GM23338 (cell line): ENCODE measurements at regions not wholly inside any gene's neighbourhood (a gene's known extent, or its start where the extent isn't known, plus 50 kb on each side); places are given as distances from the start of the nearest gene placed in this dataset.

Source experiments
- ATAC-seq: fragments of 200-7000 bp; cut with Tn5 transposase; 3 replicates; pipeline ENCODE4 v1.9.1; 2020
- DNase-seq: peaks from one replicate; pipeline ENCODE4 v3.0.0-alpha.2; 2015; ENCODE audit warnings: low spot score
- H2AFZ ChIP-seq: fragments of 200-600 bp; sonication (generic); 2 replicates; pipeline ENCODE4 v1.8.0; 2016; ENCODE audit warnings: antibody characterized with exemption, mild to moderate bottlenecking, moderate library complexity
- H3F3A ChIP-seq: fragments of 200-600 bp; sonication (generic); replicated peaks from 2 replicates; pipeline ENCODE4 v1.8.0; 2017; ENCODE audit warnings: antibody characterized with exemption, mixed run types, low read depth
- H3K27ac ChIP-seq: fragments of 200-600 bp; sonication (generic); 2 replicates; pipeline ENCODE4 v1.6.1; 2016; ENCODE audit warnings: low read depth
- H3K27me3 ChIP-seq: fragments of 200-600 bp; sonication (generic); 2 replicates; pipeline ENCODE4 v1.8.0; 2016; ENCODE audit warnings: mild to moderate bottlenecking, mixed run types, moderate library complexity; ENCODE audit not compliant: insufficient read depth
- H3K36me3 ChIP-seq: fragments of 200-600 bp; sonication (generic); 2 replicates; pipeline ENCODE4 v1.8.0; 2016; ENCODE audit warnings: mild to moderate bottlenecking; ENCODE audit not compliant: insufficient read depth
- H3K4me1 ChIP-seq: fragments of 200-600 bp; sonication (generic); 2 replicates; pipeline ENCODE4 v1.8.0; 2016; ENCODE audit warnings: mild to moderate bottlenecking, moderate library complexity; ENCODE audit not compliant: insufficient read depth
- H3K4me2 ChIP-seq: fragments of 200-600 bp; sonication (generic); 2 replicates; pipeline ENCODE4 v1.7.1; 2017; ENCODE audit warnings: mixed run types
- H3K4me3 ChIP-seq: fragments of 200-600 bp; sonication (generic); 2 replicates; pipeline ENCODE4 v1.6.1; 2016; ENCODE audit warnings: mixed run types
- H3K79me2 ChIP-seq: fragments of 200-600 bp; sonication (generic); replicated peaks from 2 replicates; pipeline ENCODE4 v1.8.0; 2017; ENCODE audit warnings: mild to moderate bottlenecking; ENCODE audit not compliant: insufficient read depth
- H3K9me2 ChIP-seq: fragments of 200-600 bp; sonication (generic); 2 replicates; pipeline ENCODE4 v1.8.0; 2017; ENCODE audit not compliant: insufficient read depth
- H4K20me1 ChIP-seq: fragments of 200-600 bp; sonication (generic); replicated peaks from 2 replicates; pipeline ENCODE4 v1.8.0; 2017; ENCODE audit warnings: mild to moderate bottlenecking; ENCODE audit not compliant: insufficient read depth
- H3K27ac Mint-ChIP-seq: 2 replicates; pipeline ENCODE4 v1.8.0; 2020; ENCODE audit warnings: inconsistent platforms, mild to moderate bottlenecking, moderate library complexity, mixed read lengths
- H3K27me3 Mint-ChIP-seq: 3 replicates; pipeline ENCODE4 v1.8.0; 2022; ENCODE audit warnings: low read depth, mild to moderate bottlenecking, moderate library complexity, mixed read lengths, inconsistent platforms; ENCODE audit not compliant: insufficient read depth, poor library complexity
- H3K36me3 Mint-ChIP-seq: 3 replicates; pipeline ENCODE4 v1.8.0; 2021; ENCODE audit warnings: low read depth, mild to moderate bottlenecking, inconsistent platforms, moderate library complexity, mixed read lengths
- H3K4me1 Mint-ChIP-seq: 3 replicates; pipeline ENCODE4 v1.8.0; 2020; ENCODE audit warnings: mild to moderate bottlenecking, inconsistent platforms, mixed read lengths
- H3K4me3 Mint-ChIP-seq: 3 replicates; pipeline ENCODE4 v1.8.0; 2021; ENCODE audit warnings: moderate library complexity, mild to moderate bottlenecking, inconsistent platforms, mixed read lengths
- H3K9me3 Mint-ChIP-seq: 3 replicates; pipeline ENCODE4 v1.8.0; 2020; ENCODE audit warnings: moderate library complexity, mild to moderate bottlenecking, inconsistent platforms, mixed read lengths
- CREB1 ChIP-seq: fragments of 250-450 bp; sonication (Bioruptor Pico); IDR thresholded peaks from 2 replicates; pipeline ENCODE4 v1.5.0; 2020; ENCODE audit warnings: low read depth, mild to moderate bottlenecking, moderate library complexity
- CTCF ChIP-seq, 2 experiments: fragments of 200-600 bp in 1 of 2; sonication (generic) in 1 of 2; conservative IDR thresholded peaks; 2 replicates each; pipeline versions ENCODE4 v1.5.1 to v1.6.1; 2016 to 2017; ENCODE audit warnings: antibody characterized with exemption in 2 of 2, low read depth in 2 of 2, mild to moderate bottlenecking in 2 of 2, moderate library complexity in 1 of 2
- EZH2 ChIP-seq: fragments of 200-600 bp; sonication (generic); IDR thresholded peaks from one replicate; pipeline ENCODE4 v1.8.0; 2017; ENCODE audit warnings: antibody characterized with exemption, mild to moderate bottlenecking, low read depth; ENCODE audit not compliant: unreplicated experiment
- EZH2phosphoT487 ChIP-seq: fragments of 200-600 bp; sonication (generic); IDR thresholded peaks from one replicate; pipeline ENCODE4 v1.8.1; 2018; ENCODE audit warnings: antibody characterized with exemption; ENCODE audit not compliant: unreplicated experiment
- JUNB ChIP-seq: IDR thresholded peaks from one replicate; pipeline ENCODE4 v1.6.1; 2016; ENCODE audit warnings: antibody characterized with exemption; ENCODE audit not compliant: unreplicated experiment
- NANOG ChIP-seq: IDR thresholded peaks from 2 replicates; pipeline ENCODE4 v1.6.1; 2016; ENCODE audit warnings: antibody characterized with exemption, borderline replicate concordance
- POLR2AphosphoS5 ChIP-seq: IDR thresholded peaks from 2 replicates; pipeline ENCODE4 v1.6.1; 2016; ENCODE audit warnings: antibody characterized with exemption, low read depth
- STAT1 ChIP-seq: IDR thresholded peaks from one replicate; pipeline ENCODE4 v1.6.1; 2016; ENCODE audit warnings: antibody characterized with exemption; ENCODE audit not compliant: unreplicated experiment
- ZNF114 ChIP-seq: fragments of 250-450 bp; sonication (Bioruptor Pico); IDR thresholded peaks from 2 replicates; pipeline ENCODE4 v1.5.0; 2020; ENCODE audit warnings: mild to moderate bottlenecking, moderate library complexity
- TF ChIP-seq, protein P1 (sequence below): IDR thresholded peaks from 2 replicates; pipeline ENCODE4 v1.6.1; 2016; ENCODE audit warnings: antibody characterized with exemption
- TF ChIP-seq, protein P2 (sequence below): fragments of 250-450 bp; sonication (Bioruptor Pico); IDR thresholded peaks from 2 replicates; pipeline ENCODE4 v1.5.0; 2020; ENCODE audit warnings: mild to moderate bottlenecking, moderate library complexity

- no peak for TF ChIP-seq EZH2
- no peak for TF ChIP-seq NANOG
- no peak for TF ChIP-seq ZNF114 (CRISPR knock-in tag)
- TF ChIP-seq CREB1 (CRISPR knock-in tag) = no peak
- TF ChIP-seq STAT1 = no peak
- no peak for TF ChIP-seq CTCF (conservative IDR thresholded peaks at IDR 0.05; ENCODE audit: low read depth in 2 of 2)
- TF ChIP-seq POLR2AphosphoS5 = no peak
- TF ChIP-seq EZH2phosphoT487 = no peak
- no peak for TF ChIP-seq JUNB
These were observed 286.9 kb upstream of the NXPH2 start (continued) for GRCh38 chr2:139067072-139067471.

DNA sequence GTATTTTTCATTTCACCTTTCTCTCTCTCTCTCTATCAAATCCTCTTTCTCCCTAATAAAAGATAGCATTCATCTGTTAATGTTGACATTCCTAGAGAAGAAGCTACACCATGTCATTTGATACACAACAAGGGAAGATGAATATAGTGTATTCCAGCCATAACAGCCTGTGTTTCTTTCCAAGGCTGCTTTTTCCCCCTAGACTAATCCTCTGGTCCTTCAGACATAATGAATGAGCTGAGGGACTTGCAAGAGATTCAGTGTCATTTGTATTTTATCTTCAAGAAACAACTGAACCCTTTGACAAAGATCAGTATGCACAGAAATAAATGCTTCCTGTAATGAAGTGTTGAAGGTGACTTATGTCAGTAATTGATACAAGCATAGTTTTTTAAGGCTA lies 284.0 kb upstream of the NXPH2 start:
- Histone ChIP-seq H3K79me2 (no peaks in the 10 kb centered on the region), H3K27ac (no peak overlapping the region), H3F3A (no peaks in the 10 kb centered on the region), H3K27me3 (no peaks in the 10 kb centered on the region), H4K20me1 (no peaks in the 10 kb centered on the region), H3K36me3 (no peaks in the 10 kb centered on the region), H3K4me3 (no peak overlapping the region), H3K9me2 (no peaks in the 10 kb centered on the region), H3K4me2 (no peak overlapping the region), H3K4me1 (no peaks in the 10 kb centered on the region), H2AFZ (no peak overlapping the region)
- Mint-ChIP-seq H3K9me3 (no peaks in the 10 kb centered on the region), H3K4me3 (no peak overlapping the region), H3K36me3 (no peaks in the 10 kb centered on the region), H3K27ac (no peak overlapping the region), H3K4me1 (peaks cover 3% of the 10 kb centered on the region; the same call in 2 of the 3 replicates), H3K27me3 (no peaks in the 10 kb centered on the region)
- ATAC-seq (no peak), DNase-seq (no peak)
- no peak for TF ChIP-seq ZNF114 (CRISPR knock-in tag)
- TF ChIP-seq EZH2phosphoT487 = no peak
- TF ChIP-seq, protein P1, sequence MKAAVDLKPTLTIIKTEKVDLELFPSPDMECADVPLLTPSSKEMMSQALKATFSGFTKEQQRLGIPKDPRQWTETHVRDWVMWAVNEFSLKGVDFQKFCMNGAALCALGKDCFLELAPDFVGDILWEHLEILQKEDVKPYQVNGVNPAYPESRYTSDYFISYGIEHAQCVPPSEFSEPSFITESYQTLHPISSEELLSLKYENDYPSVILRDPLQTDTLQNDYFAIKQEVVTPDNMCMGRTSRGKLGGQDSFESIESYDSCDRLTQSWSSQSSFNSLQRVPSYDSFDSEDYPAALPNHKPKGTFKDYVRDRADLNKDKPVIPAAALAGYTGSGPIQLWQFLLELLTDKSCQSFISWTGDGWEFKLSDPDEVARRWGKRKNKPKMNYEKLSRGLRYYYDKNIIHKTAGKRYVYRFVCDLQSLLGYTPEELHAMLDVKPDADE = no peak
- TF ChIP-seq STAT1 = no peak
- TF ChIP-seq, protein P2, sequence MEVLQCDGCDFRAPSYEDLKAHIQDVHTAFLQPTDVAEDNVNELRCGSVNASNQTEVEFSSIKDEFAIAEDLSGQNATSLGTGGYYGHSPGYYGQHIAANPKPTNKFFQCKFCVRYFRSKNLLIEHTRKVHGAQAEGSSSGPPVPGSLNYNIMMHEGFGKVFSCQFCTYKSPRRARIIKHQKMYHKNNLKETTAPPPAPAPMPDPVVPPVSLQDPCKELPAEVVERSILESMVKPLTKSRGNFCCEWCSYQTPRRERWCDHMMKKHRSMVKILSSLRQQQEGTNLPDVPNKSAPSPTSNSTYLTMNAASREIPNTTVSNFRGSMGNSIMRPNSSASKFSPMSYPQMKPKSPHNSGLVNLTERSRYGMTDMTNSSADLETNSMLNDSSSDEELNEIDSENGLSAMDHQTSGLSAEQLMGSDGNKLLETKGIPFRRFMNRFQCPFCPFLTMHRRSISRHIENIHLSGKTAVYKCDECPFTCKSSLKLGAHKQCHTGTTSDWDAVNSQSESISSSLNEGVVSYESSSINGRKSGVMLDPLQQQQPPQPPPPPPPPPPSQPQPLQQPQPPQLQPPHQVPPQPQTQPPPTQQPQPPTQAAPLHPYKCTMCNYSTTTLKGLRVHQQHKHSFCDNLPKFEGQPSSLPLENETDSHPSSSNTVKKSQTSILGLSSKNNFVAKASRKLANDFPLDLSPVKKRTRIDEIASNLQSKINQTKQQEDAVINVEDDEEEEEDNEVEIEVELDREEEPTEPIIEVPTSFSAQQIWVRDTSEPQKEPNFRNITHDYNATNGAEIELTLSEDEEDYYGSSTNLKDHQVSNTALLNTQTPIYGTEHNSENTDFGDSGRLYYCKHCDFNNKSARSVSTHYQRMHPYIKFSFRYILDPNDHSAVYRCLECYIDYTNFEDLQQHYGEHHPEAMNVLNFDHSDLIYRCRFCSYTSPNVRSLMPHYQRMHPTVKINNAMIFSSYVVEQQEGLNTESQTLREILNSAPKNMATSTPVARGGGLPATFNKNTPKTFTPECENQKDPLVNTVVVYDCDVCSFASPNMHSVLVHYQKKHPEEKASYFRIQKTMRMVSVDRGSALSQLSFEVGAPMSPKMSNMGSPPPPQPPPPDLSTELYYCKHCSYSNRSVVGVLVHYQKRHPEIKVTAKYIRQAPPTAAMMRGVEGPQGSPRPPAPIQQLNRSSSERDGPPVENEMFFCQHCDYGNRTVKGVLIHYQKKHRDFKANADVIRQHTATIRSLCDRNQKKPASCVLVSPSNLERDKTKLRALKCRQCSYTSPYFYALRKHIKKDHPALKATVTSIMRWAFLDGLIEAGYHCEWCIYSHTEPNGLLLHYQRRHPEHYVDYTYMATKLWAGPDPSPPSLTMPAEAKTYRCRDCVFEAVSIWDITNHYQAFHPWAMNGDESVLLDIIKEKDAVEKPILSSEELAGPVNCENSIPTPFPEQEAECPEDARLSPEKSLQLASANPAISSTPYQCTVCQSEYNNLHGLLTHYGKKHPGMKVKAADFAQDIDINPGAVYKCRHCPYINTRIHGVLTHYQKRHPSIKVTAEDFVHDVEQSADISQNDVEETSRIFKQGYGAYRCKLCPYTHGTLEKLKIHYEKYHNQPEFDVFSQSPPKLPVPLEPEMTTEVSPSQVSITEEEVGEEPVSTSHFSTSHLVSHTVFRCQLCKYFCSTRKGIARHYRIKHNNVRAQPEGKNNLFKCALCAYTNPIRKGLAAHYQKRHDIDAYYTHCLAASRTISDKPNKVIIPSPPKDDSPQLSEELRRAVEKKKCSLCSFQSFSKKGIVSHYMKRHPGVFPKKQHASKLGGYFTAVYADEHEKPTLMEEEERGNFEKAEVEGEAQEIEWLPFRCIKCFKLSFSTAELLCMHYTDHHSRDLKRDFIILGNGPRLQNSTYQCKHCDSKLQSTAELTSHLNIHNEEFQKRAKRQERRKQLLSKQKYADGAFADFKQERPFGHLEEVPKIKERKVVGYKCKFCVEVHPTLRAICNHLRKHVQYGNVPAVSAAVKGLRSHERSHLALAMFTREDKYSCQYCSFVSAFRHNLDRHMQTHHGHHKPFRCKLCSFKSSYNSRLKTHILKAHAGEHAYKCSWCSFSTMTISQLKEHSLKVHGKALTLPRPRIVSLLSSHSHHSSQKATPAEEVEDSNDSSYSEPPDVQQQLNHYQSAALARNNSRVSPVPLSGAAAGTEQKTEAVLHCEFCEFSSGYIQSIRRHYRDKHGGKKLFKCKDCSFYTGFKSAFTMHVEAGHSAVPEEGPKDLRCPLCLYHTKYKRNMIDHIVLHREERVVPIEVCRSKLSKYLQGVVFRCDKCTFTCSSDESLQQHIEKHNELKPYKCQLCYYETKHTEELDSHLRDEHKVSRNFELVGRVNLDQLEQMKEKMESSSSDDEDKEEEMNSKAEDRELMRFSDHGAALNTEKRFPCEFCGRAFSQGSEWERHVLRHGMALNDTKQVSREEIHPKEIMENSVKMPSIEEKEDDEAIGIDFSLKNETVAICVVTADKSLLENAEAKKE (CRISPR knock-in tag) = no peak
- TF ChIP-seq CTCF (conservative IDR thresholded peaks at IDR 0.05; ENCODE audit: low read depth in 2 of 2) = no peak
- no peak for TF ChIP-seq POLR2AphosphoS5
